Sigmoid colon (tissue), 4 donors: ENCODE measurements at regions not wholly inside any gene's neighbourhood (a gene's known extent, or its start where the extent isn't known, plus 50 kb on each side); places are given as distances from the start of the nearest gene placed in this dataset.

ENCODE experiments used
- CTCF ChIP-seq, 4 experiments: fragments of 450-650 bp in 3 of 4; fragments of 200-600 bp in 1 of 4; IDR thresholded peaks; one replicate each; pipeline ENCODE4 v1.5.1; 2016 to 2019; ENCODE audit warnings: antibody characterized with exemption in 4 of 4, mild to moderate bottlenecking in 3 of 4, moderate library complexity in 2 of 4
- POLR2A ChIP-seq, 2 donors: fragments of 450-650 bp; IDR thresholded peaks; one replicate each; pipeline ENCODE4 v1.6.1; 2016; ENCODE audit warnings: antibody characterized with exemption in 2 of 2, mild to moderate bottlenecking in 2 of 2, moderate library complexity in 2 of 2
- POLR2AphosphoS5 ChIP-seq, 4 donors: sonication (generic); formaldehyde crosslinking; IDR thresholded peaks; one replicate each; pipeline ENCODE4 v1.6.1; 2017; ENCODE audit warnings: antibody characterized with exemption in 4 of 4

- TF ChIP-seq POLR2AphosphoS5 (IDR thresholded peaks at IDR 0.05) (no peak), CTCF (IDR thresholded peaks at IDR 0.05) (no peak), POLR2A (IDR thresholded peaks at IDR 0.05) (no peak)
Observed at GRCh38 chr2:43001055-43001378, 208.6 kb upstream of the HAAO start.
